ENCODE measurements at regions not wholly inside any gene's neighbourhood (a gene's known extent, or its start where the extent isn't known, plus 50 kb on each side); places are given as distances from the start of the nearest gene placed in this dataset.
"Not testable (repeated sequence)": the region's sequence is repeated elsewhere in the genome, so short reads cannot be mapped to it uniquely, and the experiment has no call there.

GRCh38 chr7:81385370-81385769 lies 384.5 kb downstream of the HGF start:
- Histone ChIP-seq H3K9ac (ENCODE audit: low read length) (no peak overlapping the region), H3K4me3 (ENCODE audit: low read length) (no peak overlapping the region), H3K27ac (ENCODE audit: low read length) (no peak overlapping the region), H3K27me3 (ENCODE audit: low read length) (no peaks in the 10 kb centered on the region), H3K9me2 (replicated peaks; ENCODE audit: low read length) (no peaks in the 10 kb centered on the region), H3K9me3 (ENCODE audit: low read length) (no peaks in the 10 kb centered on the region), H3K36me3 (ENCODE audit: low read depth, low read length) (no peaks in the 10 kb centered on the region), H3K4me2 (ENCODE audit: low read length) (no peak overlapping the region), H3K79me2 (ENCODE audit: low read length) (no peaks in the 10 kb centered on the region), H3K4me1 (ENCODE audit: insufficient read depth, low read length) (no peaks in the 10 kb centered on the region), H4K20me1 (ENCODE audit: low read length) (no peaks in the 10 kb centered on the region), H2AFZ (ENCODE audit: low read length) (no peak overlapping the region), H3F3A (ENCODE audit: low read length, unreplicated experiment) (no peaks in the 10 kb centered on the region)
- BruUV-seq (replicated peaks) = no TSS peak
- DNase-seq (no peak), ATAC-seq (no peak)
- CTCF ChIA-PET = no interaction called here
- no peak for TF ChIP-seq CTCF (conservative IDR thresholded peaks at IDR 0.05; ENCODE audit: low read depth, low read length)
- TF ChIP-seq EZH2 (IDR thresholded peaks at IDR 0.05; ENCODE audit: low read length, unreplicated experiment) = no peak
- TF ChIP-seq EZH2phosphoT487 (IDR thresholded peaks at IDR 0.05; ENCODE audit: borderline replicate concordance, low read length) = no peak
- intact Hi-C loops (cut with micrococcal nuclease) = no loop called here
- POLR2A ChIA-PET (ENCODE audit: unreplicated experiment) = no interaction called here

GRCh38 chr7:81383846-81384245 lies 386.0 kb downstream of the HGF start:
- ATAC-seq = no peak
- H3K79me2 ChIP-seq (ENCODE audit: low read length) = no peaks in the 10 kb centered on the region
- no peaks in the 10 kb centered on the region for H3K9me2 ChIP-seq (replicated peaks; ENCODE audit: low read length)
- no peak for DNase-seq
- H3K27me3 ChIP-seq (ENCODE audit: low read length) = no peaks in the 10 kb centered on the region
- no peaks in the 10 kb centered on the region for H3K4me1 ChIP-seq (ENCODE audit: insufficient read depth, low read length)
- BruUV-seq (replicated peaks) = no TSS peak
- TF ChIP-seq EZH2 (IDR thresholded peaks at IDR 0.05; ENCODE audit: low read length, unreplicated experiment) (no peak), EZH2phosphoT487 (IDR thresholded peaks at IDR 0.05; ENCODE audit: borderline replicate concordance, low read length) (no peak), CTCF (conservative IDR thresholded peaks at IDR 0.05; ENCODE audit: low read depth, low read length) (no peak)
- ChIA-PET POLR2A (ENCODE audit: unreplicated experiment) (no interaction called here), CTCF (no interaction called here)
- no peak overlapping the region for H3K4me2 ChIP-seq (ENCODE audit: low read length)
- H2AFZ ChIP-seq (ENCODE audit: low read length) = no peak overlapping the region
- intact Hi-C loops (cut with micrococcal nuclease) = no loop called here
- no peak overlapping the region for H3K4me3 ChIP-seq (ENCODE audit: low read length)
- no peaks in the 10 kb centered on the region for H4K20me1 ChIP-seq (ENCODE audit: low read length)
- H3K27ac ChIP-seq (ENCODE audit: low read length) = no peak overlapping the region
- H3F3A ChIP-seq (ENCODE audit: low read length, unreplicated experiment) = no peaks in the 10 kb centered on the region
- no peaks in the 10 kb centered on the region for H3K36me3 ChIP-seq (ENCODE audit: low read depth, low read length)
- H3K9me3 ChIP-seq (ENCODE audit: low read length) = no peaks in the 10 kb centered on the region
- H3K9ac ChIP-seq (ENCODE audit: low read length) = no peak overlapping the region

- H4K20me1 ChIP-seq (ENCODE audit: low read length); intact Hi-C loops (cut with micrococcal nuclease); POLR2A ChIA-PET (ENCODE audit: unreplicated experiment); H3K36me3 ChIP-seq (ENCODE audit: low read depth, low read length); H3F3A ChIP-seq (ENCODE audit: low read length, unreplicated experiment); H3K27ac ChIP-seq (ENCODE audit: low read length); H3K4me3 ChIP-seq (ENCODE audit: low read length); ATAC-seq; BruUV-seq (replicated peaks); H3K4me1 ChIP-seq (ENCODE audit: insufficient read depth, low read length); H3K9me2 ChIP-seq (replicated peaks; ENCODE audit: low read length); H3K9ac ChIP-seq (ENCODE audit: low read length); CTCF ChIA-PET; H3K4me2 ChIP-seq (ENCODE audit: low read length); H3K27me3 ChIP-seq (ENCODE audit: low read length); H3K79me2 ChIP-seq (ENCODE audit: low read length); H3K9me3 ChIP-seq (ENCODE audit: low read length); H2AFZ ChIP-seq (ENCODE audit: low read length): not testable (repeated sequence)
- DNase-seq = peak; percentile 2
Measured at GRCh38 chr7:81374641-81375040, 395.2 kb downstream of the HGF start.
